HCT116 (cell line): ENCODE measurements at regions not wholly inside any gene's neighbourhood (a gene's known extent, or its start where the extent isn't known, plus 50 kb on each side); places are given as distances from the start of the nearest gene placed in this dataset.

ENCODE experiments used
- ATAC-seq: fragments of 200-7000 bp; cut with Tn5 transposase; 2 replicates; pipeline ENCODE4 v1.9.1; 2020; ENCODE audit warnings: mild to moderate bottlenecking, moderate library complexity
- BruUV-seq: library from RNA; stranded (reverse); fragments of 400-500 nt; replicated peaks from 2 replicates; lab custom pipeline; 2021; lab: Mats Ljungman, UMichigan
- CTCF ChIA-PET: fragments of 300-600 bp; sonication (Branson Sonifier 250); formaldehyde crosslinking; loops from one replicate; lab custom pipeline; 2021; ENCODE audit warnings: antibody characterized with exemption; lab: Charles Lee
- POLR2A ChIA-PET: fragments of 300-600, 350-600 bp; sonication (Branson Sonifier 250); formaldehyde crosslinking; loops from one replicate; lab custom pipeline; 2021; ENCODE audit warnings: antibody characterized with exemption; lab: Charles Lee
- RAD21 ChIA-PET, 2 experiments: fragments of 300-600 bp; sonication (Branson Sonifier 250); formaldehyde crosslinking; loops; one replicate each; lab custom pipeline; 2023; ENCODE audit warnings: low total read pairs in 2 of 2; ENCODE audit not compliant: uncharacterized antibody in 2 of 2, unreplicated experiment in 2 of 2, low non-redundant PET in 1 of 2; lab: Charles Lee
- DNase-seq: peaks from one replicate; pipeline ENCODE4 v3.0.0-alpha.2; 2010; ENCODE audit warnings: low read depth, low spot score
- H2AFZ ChIP-seq: fragments of 200-600 bp; shearing (Covaris generic), sonication (generic); 2 replicates; pipeline ENCODE4 v1.6.1; 2017; ENCODE audit warnings: low read depth, mixed run types, mixed read lengths, antibody characterized with exemption, low read length; ENCODE audit not compliant: poor library complexity, severe bottlenecking
- H3K27ac ChIP-seq: 2 replicates; pipeline ENCODE4 v1.5.1; 2012; ENCODE audit warnings: low read depth, low read length
- H3K27me3 ChIP-seq: fragments of 200-600 bp; sonication (generic); 2 replicates; pipeline ENCODE4 v1.6.1; 2016; ENCODE audit warnings: mixed run types, low read length, mixed read lengths; ENCODE audit not compliant: insufficient read depth
- H3K36me3 ChIP-seq, 2 experiments: fragments of 200-500 bp in 1 of 2; fragments of 200-600 bp in 1 of 2; sonication (Bioruptor generic) in 1 of 2; sonication (generic) in 1 of 2; 2 replicates each; pipeline versions ENCODE4 v1.5.1 to v1.6.1; 2014 to 2016; ENCODE audit warnings: low read length in 2 of 2, inconsistent platforms in 1 of 2, mixed read lengths in 1 of 2, mixed run types in 1 of 2; ENCODE audit not compliant: insufficient read depth in 2 of 2, control insufficient read depth in 1 of 2
- H3K4me1 ChIP-seq, 2 experiments: fragments of 200-600 bp in 1 of 2; sonication (generic) in 1 of 2; 2 replicates each; pipeline versions ENCODE4 v1.5.1 to v1.6.1; 2012 to 2017; ENCODE audit warnings: low read length in 2 of 2, inconsistent platforms in 1 of 2, mild to moderate bottlenecking in 1 of 2, mixed read lengths in 1 of 2, mixed run types in 1 of 2, moderate library complexity in 1 of 2; ENCODE audit not compliant: insufficient read depth in 2 of 2, control insufficient read depth in 1 of 2
- H3K4me2 ChIP-seq: fragments of 200-600 bp; sonication (generic); 2 replicates; pipeline ENCODE4 v1.6.1; 2017; ENCODE audit warnings: mixed run types, low read length, mixed read lengths
- H3K4me3 ChIP-seq, 2 experiments: fragments of 200-600 bp in 1 of 2; sonication (generic) in 1 of 2; replicated peaks in 1 of 2; 2 replicates each; pipeline ENCODE4 v1.5.1; 2011 to 2016; ENCODE audit warnings: low read length in 2 of 2, control low read depth in 1 of 2, low read depth in 1 of 2, mild to moderate bottlenecking in 1 of 2, mixed read lengths in 1 of 2, mixed run types in 1 of 2
- H3K79me2 ChIP-seq: fragments of 200-600 bp; sonication (generic); 2 replicates; pipeline ENCODE4 v1.6.1; 2017; ENCODE audit warnings: mild to moderate bottlenecking, mixed run types, low read length, moderate library complexity, mixed read lengths; ENCODE audit not compliant: insufficient read depth
- H3K9ac ChIP-seq: fragments of 200-600 bp; sonication (generic); 2 replicates; pipeline ENCODE4 v1.6.1; 2016; ENCODE audit warnings: low read length, mixed read lengths
- H3K9me2 ChIP-seq: fragments of 200-600 bp; sonication (generic), shearing (Covaris generic); 2 replicates; pipeline ENCODE4 v1.6.1; 2017; ENCODE audit warnings: mixed run types, mild to moderate bottlenecking, moderate library complexity; ENCODE audit not compliant: insufficient read depth
- H3K9me3 ChIP-seq, 2 experiments: fragments of 200-500 bp in 1 of 2; fragments of 200-600 bp in 1 of 2; sonication (Bioruptor generic) in 1 of 2; sonication (generic) in 1 of 2; 2 replicates each; pipeline ENCODE4 v1.6.1; 2014 to 2017; ENCODE audit warnings: low read length in 2 of 2, mixed read lengths in 2 of 2, inconsistent platforms in 1 of 2, low read depth in 1 of 2, mild to moderate bottlenecking in 1 of 2, mixed run types in 1 of 2, moderate library complexity in 1 of 2; ENCODE audit not compliant: control insufficient read depth in 1 of 2, insufficient read depth in 1 of 2
- H4K20me1 ChIP-seq: fragments of 200-600 bp; sonication (generic), shearing (Covaris generic); 2 replicates; pipeline ENCODE4 v1.6.1; 2017; ENCODE audit warnings: mixed run types, mild to moderate bottlenecking, moderate library complexity; ENCODE audit not compliant: insufficient read depth
- CBX3 ChIP-seq: IDR thresholded peaks from 2 replicates; pipeline ENCODE4 v1.6.1; 2012; ENCODE audit warnings: low read depth
- CEBPB ChIP-seq: IDR thresholded peaks from 2 replicates; pipeline ENCODE4 v1.6.1; 2012; ENCODE audit warnings: low read depth
- CTCF ChIP-seq, 3 experiments: fragments of 200-600 bp in 1 of 3; sonication (generic) in 1 of 3; IDR thresholded peaks in 2 of 3; conservative IDR thresholded peaks in 1 of 3; 2 replicates each; pipeline ENCODE4 v1.5.1; 2012 to 2017; ENCODE audit warnings: low read depth in 2 of 3, low read length in 2 of 3, antibody characterized with exemption in 1 of 3, borderline replicate concordance in 1 of 3, control low read depth in 1 of 3, mild to moderate bottlenecking in 1 of 3, mixed read lengths in 1 of 3, mixed run types in 1 of 3, moderate library complexity in 1 of 3; ENCODE audit not compliant: insufficient read depth in 1 of 3
- EGR1 ChIP-seq: IDR thresholded peaks from 2 replicates; pipeline ENCODE4 v1.6.1; 2012; ENCODE audit warnings: low read depth
- EZH2 ChIP-seq: fragments of 200-600 bp; sonication (generic); IDR thresholded peaks from 2 replicates; pipeline ENCODE4 v1.6.1; 2017; ENCODE audit warnings: antibody characterized with exemption, mixed run types
- EZH2phosphoT487 ChIP-seq: fragments of 200-600 bp; IDR thresholded peaks from 2 replicates; pipeline ENCODE4 v1.6.1; 2018; ENCODE audit warnings: antibody characterized with exemption, borderline replicate concordance
- POLR2AphosphoS5 ChIP-seq: IDR thresholded peaks from 2 replicates; pipeline ENCODE4 v1.6.1; 2011; ENCODE audit warnings: mild to moderate bottlenecking, low read depth, low read length, moderate library complexity
- REST ChIP-seq: IDR thresholded peaks from 2 replicates; pipeline ENCODE4 v1.6.1; 2012; ENCODE audit warnings: low read depth
- SIN3A ChIP-seq: IDR thresholded peaks from 2 replicates; pipeline ENCODE4 v1.6.1; 2012; ENCODE audit warnings: low read depth
- SP1 ChIP-seq: IDR thresholded peaks from 2 replicates; pipeline ENCODE4 v1.6.1; 2012; ENCODE audit warnings: low read depth
- SRF ChIP-seq: IDR thresholded peaks from 2 replicates; pipeline ENCODE4 v1.6.1; 2012; ENCODE audit warnings: low read depth
- TCF7L2 ChIP-seq: IDR thresholded peaks from 2 replicates; pipeline ENCODE4 v1.7.0; 2011; ENCODE audit warnings: borderline replicate concordance, inconsistent platforms; ENCODE audit not compliant: insufficient read depth, insufficient read length; ENCODE audit errors: extremely low read depth
- YY1 ChIP-seq: IDR thresholded peaks from 2 replicates; pipeline ENCODE4 v1.6.1; 2011; ENCODE audit warnings: low read length, low read depth, moderate library complexity, mild to moderate bottlenecking; ENCODE audit not compliant: insufficient replicate concordance; ENCODE audit errors: extremely low read depth
- ZFX ChIP-seq: fragments of 450-650 bp; IDR thresholded peaks from 2 replicates; pipeline ENCODE4 v1.6.1; 2017
- ZNF274 ChIP-seq: fragments of 200-500 bp; sonication (Bioruptor generic); IDR thresholded peaks from 2 replicates; pipeline ENCODE4 v1.6.1; 2014; ENCODE audit warnings: mild to moderate bottlenecking, low read depth, low read length, inconsistent platforms
- intact Hi-C: fragments of 100-400 bp; cut with micrococcal nuclease; formaldehyde crosslinking; loops from 2 replicates; pipeline ENCODE4 v1.10.0; 2022
- TF ChIP-seq, protein P1 (sequence below): IDR thresholded peaks from 2 replicates; pipeline ENCODE4 v1.6.1; 2012
- TF ChIP-seq, protein P2 (sequence below): IDR thresholded peaks from 2 replicates; pipeline ENCODE4 v1.6.1; 2012

GRCh38 chr18:77657651-77658298, 408.1 kb downstream of the GALR1 start:
- H3K4me2 ChIP-seq = no peak overlapping the region
- no peaks in the 10 kb centered on the region for H3K9me2 ChIP-seq
- H3K79me2 ChIP-seq = no peaks in the 10 kb centered on the region
- ChIA-PET RAD21 (no interaction called here), CTCF (no interaction called here), POLR2A (no interaction called here)
- ATAC-seq = no peak
- DNase-seq = no peak
- no peaks in the 10 kb centered on the region; the same call in 1 of the 2 replicates for H4K20me1 ChIP-seq
- BruUV-seq = no TSS peak
- H2AFZ ChIP-seq = no peak overlapping the region
- no peak overlapping the region for H3K4me3 ChIP-seq
- no peak overlapping the region for H3K9ac ChIP-seq
- no peak overlapping the region for H3K27ac ChIP-seq
- no peaks in the 10 kb centered on the region for H3K4me1 ChIP-seq
- TF ChIP-seq REST (no peak), EGR1 (no peak), POLR2AphosphoS5 (no peak), TCF7L2 (no peak), SIN3A (no peak), ZNF274 (no peak), CBX3 (no peak), EZH2 (no peak), EZH2phosphoT487 (no peak), CEBPB (no peak), ZFX (no peak), SP1 (no peak), SRF (no peak), YY1 (no peak), CTCF (IDR thresholded peaks at IDR 0.05 in 2 of 3, conservative IDR thresholded peaks at IDR 0.05 in 1 of 3; ENCODE audit: borderline replicate concordance in 1 of 3, insufficient read depth in 1 of 3, low read depth in 2 of 3, low read length in 2 of 3) (no peak)
- TF ChIP-seq, protein P1, sequence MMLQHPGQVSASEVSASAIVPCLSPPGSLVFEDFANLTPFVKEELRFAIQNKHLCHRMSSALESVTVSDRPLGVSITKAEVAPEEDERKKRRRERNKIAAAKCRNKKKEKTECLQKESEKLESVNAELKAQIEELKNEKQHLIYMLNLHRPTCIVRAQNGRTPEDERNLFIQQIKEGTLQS = no peak
- TF ChIP-seq, protein P2, sequence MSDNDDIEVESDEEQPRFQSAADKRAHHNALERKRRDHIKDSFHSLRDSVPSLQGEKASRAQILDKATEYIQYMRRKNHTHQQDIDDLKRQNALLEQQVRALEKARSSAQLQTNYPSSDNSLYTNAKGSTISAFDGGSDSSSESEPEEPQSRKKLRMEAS = no peak
- H3K9me3 ChIP-seq = peaks cover 0 to 11% of the 10 kb centered on the region in 2 experiments; a peak in 2 of 4 replicates
- no peaks in the 10 kb centered on the region for H3K27me3 ChIP-seq
- H3K36me3 ChIP-seq = no peaks in the 10 kb centered on the region
- intact Hi-C loops = no loop called here
